ENCODE measurements at regions not wholly inside any gene's neighbourhood (a gene's known extent, or its start where the extent isn't known, plus 50 kb on each side); places are given as distances from the start of the nearest gene placed in this dataset.

- DNase-seq (ENCODE audit: low read depth), result no peak
These were observed 388.7 kb upstream of the MGMT start for GRCh38 chr10:129078346-129078745.

- no peak for DNase-seq (ENCODE audit: low read depth)
These were observed 388.3 kb upstream of the MGMT start for GRCh38 chr10:129078746-129079145.

- DNase-seq (ENCODE audit: low read depth), result no peak
These were observed 387.3 kb upstream of the MGMT start for GRCh38 chr10:129079705-129080104.

DNA sequence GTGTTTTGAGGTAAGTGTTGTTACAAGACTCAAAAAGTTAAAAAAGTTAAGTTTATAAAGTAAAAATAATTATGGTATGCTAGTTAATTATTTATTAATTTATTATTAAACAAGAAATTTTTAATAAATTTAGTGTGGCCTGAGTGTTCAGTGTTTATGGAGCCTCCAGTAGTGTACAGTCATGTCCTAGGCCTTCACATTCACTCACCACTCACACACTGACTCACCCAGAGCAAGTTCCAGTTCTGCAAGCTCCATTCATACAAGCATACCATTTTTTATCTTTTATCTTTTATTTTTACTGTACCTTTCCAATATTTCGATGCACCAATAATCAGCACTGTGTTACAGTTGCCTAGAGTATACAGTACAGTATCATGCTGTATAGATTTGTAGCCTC, 381.2 kb upstream of the MGMT start:
- no peak for DNase-seq (ENCODE audit: low read depth)

- no peak for DNase-seq (ENCODE audit: low read depth)
These were observed 377.7 kb upstream of the MGMT start for GRCh38 chr10:129089341-129089740.

DNA sequence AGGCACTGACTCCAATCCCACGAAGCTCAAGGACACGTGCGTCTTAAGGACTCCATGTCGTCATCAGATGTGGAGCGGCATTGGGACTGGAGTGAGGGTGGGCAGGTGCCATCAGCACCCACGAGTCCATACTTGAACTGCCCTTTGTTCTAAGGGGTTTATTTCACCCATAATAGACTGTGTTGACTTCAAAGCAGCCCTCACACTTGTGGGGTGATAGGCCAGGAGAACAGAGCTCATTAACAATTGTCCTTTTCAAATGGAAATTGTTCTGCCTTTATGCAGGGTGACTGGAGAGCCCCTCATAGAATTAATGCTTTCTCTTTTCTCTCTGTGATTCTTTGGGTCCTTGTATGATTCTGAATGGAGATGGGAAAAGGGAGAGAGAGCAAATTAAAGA, 376.9 kb upstream of the MGMT start:
- no peak for DNase-seq (ENCODE audit: low read depth)

DNA sequence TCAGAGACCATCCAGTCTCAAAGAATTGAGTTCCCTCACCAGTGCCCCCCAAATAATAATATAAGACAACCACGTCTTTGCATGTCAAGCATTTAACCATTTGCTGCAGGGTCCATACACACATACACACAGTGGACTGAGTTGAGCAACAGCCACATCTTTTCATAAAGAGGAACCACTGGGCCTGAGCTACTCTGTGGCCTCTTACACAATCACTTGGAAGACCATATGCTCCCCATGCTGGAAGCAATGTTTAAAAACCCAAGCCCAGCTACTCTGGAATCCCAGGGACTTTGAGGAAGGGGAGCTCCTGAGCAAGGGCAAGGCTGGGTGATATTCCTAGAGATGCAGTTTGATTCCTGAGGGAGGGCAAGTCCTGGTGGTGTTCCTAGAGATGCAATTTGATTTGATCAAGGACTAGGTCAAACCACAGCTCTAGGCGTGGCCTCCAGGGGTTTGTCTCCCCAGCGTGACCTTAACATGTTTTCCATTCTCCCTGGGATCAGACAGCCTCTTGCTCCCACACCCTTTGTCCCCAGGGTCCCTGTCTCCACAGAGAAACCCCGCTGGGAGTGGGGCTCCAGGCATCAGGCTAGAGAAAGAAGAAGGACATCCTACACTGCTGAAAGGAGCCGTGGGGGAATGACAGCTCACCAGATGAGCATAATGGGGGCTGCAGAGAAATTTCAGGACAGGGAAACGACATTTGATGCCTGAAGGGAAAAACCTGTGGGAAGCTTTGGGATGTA, 376.2 kb upstream of the MGMT start:
- no peak for DNase-seq (ENCODE audit: low read depth)

DNA sequence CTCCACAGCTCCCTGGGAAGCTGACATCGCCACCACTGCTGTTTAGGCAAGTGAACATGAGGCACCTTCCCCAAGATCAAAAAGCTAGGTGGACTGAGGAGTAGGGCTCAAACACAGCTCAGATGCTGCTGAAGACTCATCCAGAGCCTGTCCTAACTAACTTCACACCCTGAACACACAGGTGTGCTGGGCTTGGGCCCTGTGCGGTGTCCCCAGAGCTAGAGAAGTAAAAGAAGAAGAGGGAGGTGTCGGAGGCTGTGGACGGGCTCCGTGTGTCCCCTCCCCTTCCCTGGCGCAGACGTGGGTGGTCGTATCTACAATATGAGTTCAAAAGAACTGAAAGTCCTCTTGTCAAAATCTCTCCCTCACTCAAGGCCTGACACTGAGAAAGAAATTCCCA, 373.4 kb upstream of the MGMT start:
- no peak for DNase-seq (ENCODE audit: low read depth)

DNA sequence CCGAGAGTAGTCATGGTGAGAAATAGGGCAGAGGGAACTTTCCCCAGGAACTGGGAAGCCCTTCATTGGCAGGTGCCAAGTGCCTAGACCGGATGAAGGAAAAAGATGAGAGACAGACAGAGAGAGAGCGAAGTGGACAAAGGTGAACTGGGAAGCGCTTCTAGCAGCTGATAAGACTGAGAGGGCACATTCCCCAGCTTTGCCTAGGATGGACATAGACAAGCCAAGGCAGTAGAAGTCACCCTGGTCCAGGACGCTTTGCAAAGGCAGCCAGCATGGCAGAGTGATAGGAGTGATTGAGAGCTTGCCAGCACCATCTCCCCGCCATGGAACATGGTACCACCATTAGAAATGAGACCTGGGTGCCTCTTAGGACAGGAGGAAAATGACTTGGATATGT, 372.8 kb upstream of the MGMT start:
- no peak for DNase-seq (ENCODE audit: low read depth)

GRCh38 chr10:129094861-129095260, 372.2 kb upstream of the MGMT start:
- DNase-seq (ENCODE audit: low read depth), result no peak

DNA sequence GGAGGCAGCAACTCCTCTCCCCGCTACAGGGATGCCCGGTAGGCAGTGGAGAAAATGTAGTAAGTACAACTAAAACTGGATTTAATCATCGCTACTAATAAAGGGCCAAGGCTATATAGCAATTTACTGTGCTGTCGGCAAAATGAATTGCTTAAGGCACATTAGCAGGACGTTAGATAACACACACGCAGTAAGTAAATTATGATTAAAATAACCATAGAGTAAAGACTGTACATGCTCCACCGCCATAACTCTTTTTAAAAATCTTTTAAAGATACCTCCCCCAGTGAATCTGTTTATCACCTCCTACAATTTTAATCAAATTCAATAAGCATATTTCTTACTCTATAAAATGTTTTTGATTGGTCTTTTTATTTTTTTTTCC, 371.4 kb upstream of the MGMT start:
- DNase-seq (ENCODE audit: low read depth), result no peak

- no peak for DNase-seq (ENCODE audit: low read depth)
These were observed 370.7 kb upstream of the MGMT start for GRCh38 chr10:129096065-129096984.

DNA sequence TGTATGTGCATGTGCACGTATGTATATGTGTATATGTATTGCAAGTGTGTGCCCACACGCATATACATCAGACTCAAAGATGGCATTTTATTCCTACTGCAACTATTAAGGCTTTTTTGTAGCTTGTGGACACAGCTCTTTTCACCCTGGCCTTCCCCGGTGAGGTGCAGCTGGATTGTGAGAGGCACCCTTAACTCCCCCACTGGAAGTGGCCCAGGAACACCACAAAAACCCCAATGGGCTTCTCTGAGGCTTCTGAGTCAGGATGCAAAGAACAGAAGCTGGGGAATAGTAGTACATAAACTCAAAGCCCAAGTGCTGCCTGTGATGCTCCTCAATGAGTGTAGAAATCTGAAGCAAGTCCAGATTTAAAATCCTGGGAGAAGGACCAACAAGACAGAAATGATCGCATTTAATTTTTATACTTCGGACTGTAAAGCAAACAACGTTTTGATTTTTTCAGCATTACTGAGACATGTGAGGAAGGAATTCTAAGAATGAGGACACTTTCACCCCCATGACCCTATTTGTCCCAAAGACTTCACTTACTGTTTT, 369.2 kb upstream of the MGMT start:
- no peak for DNase-seq (ENCODE audit: low read depth)

DNA sequence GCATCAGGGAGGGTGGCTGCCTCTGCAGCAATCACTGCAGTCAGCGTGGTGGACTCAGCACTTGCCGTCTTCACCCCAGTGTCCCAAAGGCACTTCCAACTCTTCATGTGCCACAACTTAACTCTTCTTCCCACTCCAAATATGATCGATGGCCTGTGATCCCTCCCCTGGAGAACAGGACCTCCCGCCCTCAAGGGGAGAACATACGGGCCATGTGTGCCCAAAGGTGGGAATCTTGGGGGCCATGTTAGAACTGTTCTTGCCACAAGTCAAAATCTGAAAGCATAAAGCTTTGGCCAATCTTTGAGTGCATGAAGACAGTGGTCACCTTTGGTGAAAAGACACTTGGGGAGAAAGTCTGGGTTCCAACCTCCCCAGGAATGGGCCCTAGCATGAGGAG, 368.5 kb upstream of the MGMT start:
- DNase-seq (ENCODE audit: low read depth), result no peak

DNA sequence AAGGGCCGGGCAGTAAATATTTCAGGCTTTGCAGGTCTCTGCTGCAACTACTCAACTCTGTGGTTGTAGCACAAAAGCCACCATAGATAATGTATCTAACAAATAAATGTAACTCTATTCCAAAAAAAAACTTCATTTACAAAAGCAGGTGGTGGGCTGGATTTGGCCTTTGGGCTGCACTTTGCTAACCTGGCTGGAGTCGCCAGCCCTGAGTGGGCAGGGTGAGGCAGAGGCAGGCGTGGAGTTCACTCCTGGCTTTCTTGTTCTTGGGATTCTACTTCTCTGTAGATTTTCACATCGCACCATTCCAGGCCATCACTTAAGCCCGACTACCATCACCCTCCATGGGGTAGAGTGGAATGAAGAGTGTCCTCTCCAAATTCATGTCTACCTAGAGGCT, 367.6 kb upstream of the MGMT start:
- DNase-seq (ENCODE audit: low read depth), result no peak

DNA sequence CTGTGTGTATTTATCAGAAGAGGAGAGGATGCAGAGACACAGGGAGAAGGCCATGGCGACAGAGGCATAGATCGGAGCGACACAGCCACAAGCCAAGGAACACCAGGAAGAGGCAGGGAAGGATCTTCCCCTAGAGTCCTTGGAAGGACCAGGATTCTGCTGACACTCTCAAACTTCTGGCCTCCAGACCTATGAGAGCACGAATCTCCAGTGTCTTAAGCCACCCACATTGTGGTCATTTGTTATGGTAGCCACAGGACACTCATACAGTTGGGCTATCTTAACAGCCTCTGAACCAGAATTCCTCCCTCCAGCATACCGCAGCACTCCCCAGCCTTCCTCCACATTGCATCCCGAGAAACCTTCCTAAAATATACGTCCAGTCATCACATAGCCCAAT, 367.0 kb upstream of the MGMT start:
- no peak for DNase-seq (ENCODE audit: low read depth)

GRCh38 chr10:129101232-129101980, 365.6 kb upstream of the MGMT start:
- DNase-seq (ENCODE audit: low read depth), result no peak

DNA sequence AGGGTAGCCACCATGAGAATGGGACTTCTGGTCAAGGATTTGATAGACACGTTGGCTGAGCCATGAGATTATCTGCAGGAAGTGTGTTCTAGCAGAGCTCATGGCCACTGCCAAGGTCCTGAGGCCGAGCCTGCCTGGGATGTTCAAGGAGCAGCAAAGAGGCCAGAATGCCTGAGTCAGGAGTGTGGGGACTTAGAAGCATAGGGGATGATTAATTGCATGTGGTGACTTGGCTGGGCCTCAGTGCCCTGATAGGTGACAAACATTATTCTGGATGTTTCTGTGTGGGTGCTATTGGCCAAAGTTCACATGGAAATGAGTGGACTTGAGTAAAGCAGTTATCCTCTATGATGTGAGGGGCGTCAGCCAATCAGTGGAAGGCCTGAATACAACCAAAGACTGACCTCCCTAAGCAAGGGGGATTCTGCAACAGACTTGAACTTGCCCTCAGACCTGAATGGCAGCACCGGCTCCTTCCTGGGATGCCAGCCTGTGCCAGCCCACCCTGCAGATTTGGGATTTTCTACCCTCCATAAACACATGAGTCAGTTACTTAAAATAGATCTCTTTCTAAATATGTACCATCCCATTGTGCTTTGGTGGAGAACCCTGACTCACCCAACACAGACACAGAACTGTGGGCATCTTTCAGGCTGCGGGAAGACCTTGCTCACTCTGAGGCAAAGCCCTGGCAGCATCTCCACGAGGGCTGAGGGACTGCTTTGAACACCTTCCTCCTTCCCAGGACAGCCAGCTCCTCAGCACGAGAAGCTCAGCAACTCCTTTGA, 363.9 kb upstream of the MGMT start:
- no peak for DNase-seq (ENCODE audit: low read depth)

DNA sequence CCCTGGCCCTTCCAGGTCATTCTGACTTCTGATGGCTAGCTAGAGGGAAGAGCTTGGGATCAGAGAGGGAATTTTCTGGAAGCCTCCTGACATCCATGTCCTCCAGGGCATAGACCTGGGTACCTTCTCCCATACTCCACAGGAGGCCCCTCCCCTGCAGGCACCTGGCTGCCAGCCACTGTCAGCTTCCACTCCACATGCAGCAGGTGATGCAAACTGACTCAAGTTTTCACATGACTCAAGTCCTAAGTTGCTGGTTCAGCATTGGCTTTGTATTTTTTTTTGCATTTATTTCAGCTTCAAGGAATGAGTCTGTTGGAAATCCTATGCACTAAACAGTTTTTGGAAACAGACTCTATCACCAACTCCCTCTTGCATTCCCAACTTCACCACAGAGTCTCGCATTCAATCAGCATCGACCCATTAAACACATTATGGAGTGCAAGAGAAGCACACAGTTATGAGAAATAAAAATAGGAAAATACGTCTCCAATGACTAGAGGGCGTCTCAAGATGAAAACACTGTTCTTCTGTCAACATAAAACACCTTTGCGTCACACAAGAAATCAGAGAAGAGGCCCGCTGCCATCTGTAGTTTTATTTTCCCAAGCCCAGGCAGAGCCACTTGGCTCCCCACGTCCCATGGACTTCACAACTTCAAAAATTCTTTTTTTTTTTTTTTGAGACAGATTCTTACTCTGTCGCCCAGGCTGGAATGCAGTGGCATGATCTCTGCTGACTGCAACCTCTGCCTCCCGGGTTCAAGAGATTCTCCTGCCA, 362.6 kb upstream of the MGMT start:
- no peak for DNase-seq (ENCODE audit: low read depth)

GRCh38 chr10:129105266-129105665, 361.8 kb upstream of the MGMT start:
- DNase-seq (ENCODE audit: low read depth), result no peak

- DNase-seq (ENCODE audit: low read depth), result no peak
These were observed 360.7 kb upstream of the MGMT start for GRCh38 chr10:129106314-129106713.
